IMR-90 (cell line): ENCODE measurements at regions not wholly inside any gene's neighbourhood (a gene's known extent, or its start where the extent isn't known, plus 50 kb on each side); places are given as distances from the start of the nearest gene placed in this dataset.

ENCODE experiments used
- ATAC-seq: fragments of 200-7000 bp; cut with Tn5 transposase; 2 replicates; pipeline ENCODE4 v1.9.1; 2020; ENCODE audit warnings: low read depth, mild to moderate bottlenecking, moderate library complexity
- BruUV-seq: library from RNA; stranded (reverse); fragments of 400-500 nt; replicated peaks from 2 replicates; lab custom pipeline; 2021; lab: Mats Ljungman, UMichigan
- CTCF ChIA-PET: fragments of 300-600 bp; formaldehyde crosslinking; extraction: SDS; loops from one replicate; lab custom pipeline; 2021; ENCODE audit warnings: antibody characterized with exemption; lab: Yijun Ruan, JAX
- POLR2A ChIA-PET: fragments of 300-600 bp; sonication (Branson Sonifier 250); formaldehyde crosslinking; loops from one replicate; lab custom pipeline; 2022; ENCODE audit warnings: antibody characterized with exemption; ENCODE audit not compliant: unreplicated experiment; lab: Charles Lee
- DNase-seq: peaks from one replicate; pipeline ENCODE4 v3.0.0; 2013
- H2AFZ ChIP-seq: replicated peaks from 2 replicates; pipeline ENCODE3; 2013; ENCODE audit warnings: low read length, mild to moderate bottlenecking; ENCODE audit not compliant: poor library complexity
- H2AK5ac ChIP-seq: 2 replicates; pipeline ENCODE4 v1.6.1; 2013; ENCODE audit warnings: low read depth, low read length, inconsistent platforms
- H2AK9ac ChIP-seq: replicated peaks from 2 replicates; pipeline ENCODE3; 2013; ENCODE audit warnings: mild to moderate bottlenecking, low read depth, low read length, moderate library complexity; ENCODE audit not compliant: poor library complexity
- H2BK120ac ChIP-seq: 2 replicates; pipeline ENCODE4 v1.6.1; 2013; ENCODE audit warnings: low read depth, low read length, inconsistent platforms
- H2BK15ac ChIP-seq: 3 replicates; pipeline ENCODE4 v1.6.1; 2013; ENCODE audit warnings: low read depth, low read length, inconsistent platforms
- H2BK20ac ChIP-seq: 2 replicates; pipeline ENCODE4 v1.6.1; 2013; ENCODE audit warnings: low read depth, mild to moderate bottlenecking, inconsistent platforms, low read length, moderate library complexity
- H2BK5ac ChIP-seq: 2 replicates; pipeline ENCODE4 v1.6.1; 2013; ENCODE audit warnings: mild to moderate bottlenecking, low read depth, low read length, inconsistent platforms; ENCODE audit not compliant: poor library complexity, severe bottlenecking
- H3K14ac ChIP-seq: replicated peaks from 2 replicates; pipeline ENCODE4 v1.6.1; 2013; ENCODE audit warnings: low read depth, low read length, inconsistent platforms
- H3K18ac ChIP-seq: 2 replicates; pipeline ENCODE4 v1.6.1; 2013; ENCODE audit warnings: low read depth, low read length, control low read depth
- H3K23ac ChIP-seq: 2 replicates; pipeline ENCODE4 v1.6.1; 2013; ENCODE audit warnings: low read depth, low read length, inconsistent platforms
- H3K27ac ChIP-seq: 2 replicates; pipeline ENCODE4 v1.5.1; 2013; ENCODE audit warnings: mild to moderate bottlenecking, control low read depth, low read length; ENCODE audit not compliant: insufficient read depth
- H3K27me3 ChIP-seq: 2 replicates; pipeline ENCODE4 v1.6.1; 2013; ENCODE audit warnings: low read length; ENCODE audit not compliant: control insufficient read depth, insufficient read depth
- H3K36me3 ChIP-seq: 2 replicates; pipeline ENCODE4 v1.6.1; 2013; ENCODE audit warnings: low read length, mixed read lengths; ENCODE audit not compliant: control insufficient read depth, insufficient read depth
- H3K4ac ChIP-seq: 2 replicates; pipeline ENCODE4 v1.6.1; 2013; ENCODE audit warnings: low read depth, low read length, inconsistent platforms
- H3K4me1 ChIP-seq: 2 replicates; pipeline ENCODE4 v1.6.1; 2013; ENCODE audit warnings: low read length, mixed read lengths; ENCODE audit not compliant: control insufficient read depth, insufficient read depth
- H3K4me2 ChIP-seq: 2 replicates; pipeline ENCODE4 v1.6.1; 2013; ENCODE audit warnings: low read depth, mild to moderate bottlenecking, control low read depth, low read length, moderate library complexity
- H3K4me3 ChIP-seq: 2 replicates; pipeline ENCODE4 v1.5.1; 2013; ENCODE audit warnings: low read depth, mild to moderate bottlenecking, control low read depth, low read length, moderate library complexity; ENCODE audit not compliant: insufficient read depth
- H3K56ac ChIP-seq: 2 replicates; pipeline ENCODE4 v1.6.1; 2013; ENCODE audit warnings: low read length, inconsistent platforms; ENCODE audit not compliant: insufficient read depth; ENCODE audit errors: extremely low read depth
- H3K79me1 ChIP-seq, 2 experiments: 2 replicates each; pipeline ENCODE4 v1.6.1; 2013; ENCODE audit warnings: low read length in 2 of 2, inconsistent platforms in 1 of 2, low read depth in 1 of 2
- H3K9ac ChIP-seq: 2 replicates; pipeline ENCODE4 v1.6.1; 2013; ENCODE audit warnings: low read depth, low read length, control low read depth
- H3K9me1 ChIP-seq: 2 replicates; pipeline ENCODE4 v1.6.1; 2013; ENCODE audit warnings: low read length, inconsistent platforms; ENCODE audit not compliant: insufficient read depth
- H3K9me3 ChIP-seq: 2 replicates; pipeline ENCODE4 v1.6.1; 2013; ENCODE audit warnings: low read length; ENCODE audit not compliant: control insufficient read depth, insufficient read depth
- H4K20me1 ChIP-seq: 2 replicates; pipeline ENCODE4 v1.6.1; 2013; ENCODE audit warnings: low read length, inconsistent platforms; ENCODE audit not compliant: insufficient read depth
- H4K5ac ChIP-seq: 2 replicates; pipeline ENCODE4 v1.6.1; 2013; ENCODE audit warnings: mild to moderate bottlenecking, low read depth, low read length, control low read depth
- H4K8ac ChIP-seq, 2 experiments: 2 replicates each; pipeline ENCODE4 v1.6.1; 2013; ENCODE audit warnings: low read depth in 2 of 2, low read length in 2 of 2, control low read depth in 1 of 2, inconsistent platforms in 1 of 2
- H4K91ac ChIP-seq: 2 replicates; pipeline ENCODE4 v1.6.1; 2013; ENCODE audit warnings: low read depth, low read length, inconsistent platforms; ENCODE audit not compliant: insufficient read depth
- BHLHE40 ChIP-seq: fragments of 150-350 bp; IDR thresholded peaks from 2 replicates; pipeline ENCODE4 v1.6.1; 2016; ENCODE audit warnings: mild to moderate bottlenecking, low read depth, low read length
- CEBPB ChIP-seq: IDR thresholded peaks from 2 replicates; pipeline ENCODE4 v1.6.1; 2012; ENCODE audit warnings: low read depth, low read length, improper control_type of control experiment
- CTCF ChIP-seq: conservative IDR thresholded peaks from 2 replicates; pipeline ENCODE4 v1.5.1; 2012; ENCODE audit warnings: mild to moderate bottlenecking, low read depth, low read length, improper control_type of control experiment
- FOS ChIP-seq: fragments of 150-350 bp; IDR thresholded peaks from 2 replicates; pipeline ENCODE4 v1.6.1; 2016; ENCODE audit warnings: low read depth, low read length
- MAFK ChIP-seq: IDR thresholded peaks from 2 replicates; pipeline ENCODE4 v1.6.1; 2012; ENCODE audit warnings: low read depth, low read length, improper control_type of control experiment
- MAZ ChIP-seq: IDR thresholded peaks from 2 replicates; pipeline ENCODE4 v1.6.1; 2012; ENCODE audit warnings: low read depth, mild to moderate bottlenecking, low read length, improper control_type of control experiment, moderate library complexity, borderline replicate concordance
- NFE2L2 ChIP-seq: fragments of 150-350 bp; IDR thresholded peaks from 2 replicates; pipeline ENCODE4 v1.6.1; 2016; ENCODE audit warnings: low read depth, mild to moderate bottlenecking, low read length
- RAD21 ChIP-seq: IDR thresholded peaks from 2 replicates; pipeline ENCODE4 v1.6.1; 2012; ENCODE audit warnings: low read length, improper control_type of control experiment
- RCOR1 ChIP-seq: IDR thresholded peaks from 2 replicates; pipeline ENCODE4 v1.6.1; 2012; ENCODE audit warnings: mild to moderate bottlenecking, low read length, improper control_type of control experiment; ENCODE audit not compliant: insufficient replicate concordance
- RFX5 ChIP-seq: IDR thresholded peaks from 2 replicates; pipeline ENCODE4 v1.8.0; 2012; ENCODE audit warnings: low read depth, mild to moderate bottlenecking, low read length, moderate library complexity
- SMC3 ChIP-seq: fragments of 150-350 bp; IDR thresholded peaks from 2 replicates; pipeline ENCODE4 v1.6.1; 2016; ENCODE audit warnings: low read depth, mild to moderate bottlenecking, antibody characterized with exemption, low read length, moderate library complexity
- WGBS, 2 experiments: methylation state at CpG; one replicate each; pipeline versions ENCODE4 v1.1.5 to v1.1.7; 2013; ENCODE audit warnings: missing lambda C conversion rate in 2 of 2; ENCODE audit not compliant: insufficient read length in 1 of 2; ENCODE audit errors: extremely low coverage in 2 of 2; 5-methylcytosine and 5-hydroxymethylcytosine counted together
- dilution Hi-C: fragments of 300-500 bp; cut with HindIII; formaldehyde crosslinking; loops from one replicate; pipeline ENCODE4 v1.14.3; 2018; ENCODE audit warnings: low sequenced_read_pairs; ENCODE audit not compliant: unreplicated experiment
- in situ Hi-C: fragments of 300-500 bp; cut with MboI; formaldehyde crosslinking; loops from 3 replicates; pipeline ENCODE4 v1.14.3; 2019; ENCODE audit warnings: low sequenced_read_pairs, inconsistent platforms, mixed read lengths
- intact Hi-C: fragments of 100-400 bp; cut with micrococcal nuclease; formaldehyde crosslinking; loops from 2 replicates; pipeline ENCODE4 v1.10.0; 2022
- TF ChIP-seq, protein P1 (sequence below): fragments of 150-350 bp; IDR thresholded peaks from 2 replicates; pipeline ENCODE4 v1.6.1; 2017; ENCODE audit warnings: mild to moderate bottlenecking, antibody characterized with exemption, low read length, low read depth
- TF ChIP-seq, protein P2 (sequence below): fragments of 150-350 bp; IDR thresholded peaks from 2 replicates; pipeline ENCODE4 v1.6.1; 2016; ENCODE audit warnings: low read depth, mild to moderate bottlenecking, low read length, moderate library complexity, borderline replicate concordance

GRCh38 chr15:95550702-95551101 is 779.8 kb upstream of the NR2F2 start:
- no peaks in the 10 kb centered on the region for H3K9me1 ChIP-seq
- H3K4me2 ChIP-seq, result no peak overlapping the region
- H4K5ac ChIP-seq, result no peak overlapping the region
- no peak overlapping the region for H2AK5ac ChIP-seq
- no peak overlapping the region for H3K4ac ChIP-seq
- H2AFZ ChIP-seq, result no peak overlapping the region
- H2BK120ac ChIP-seq, result no peak overlapping the region
- H3K27me3 ChIP-seq, result no peaks in the 10 kb centered on the region
- H4K20me1 ChIP-seq, result no peaks in the 10 kb centered on the region
- H3K4me1 ChIP-seq, result no peaks in the 10 kb centered on the region; the same call in 1 of the 2 replicates
- H3K27ac ChIP-seq, result no peak overlapping the region
- no CpG with 5 or more reads among the region's 4 CpGs for WGBS, 2 experiments
- no peak overlapping the region for H2BK15ac ChIP-seq
- dilution Hi-C loops (no loop called here), in situ Hi-C loops (loop anchor here (25.0 kb wide), 1 partner anchor 787 kb away; the partner anchor contains the start of gene NR2F2), intact Hi-C loops (loop anchor here (10.0 kb wide), 2 partner anchors 296 to 526 kb away; no protein-coding TSS in a partner anchor)
- H3K18ac ChIP-seq, result no peak overlapping the region
- H3K4me3 ChIP-seq, result no peak overlapping the region
- no TSS peak for BruUV-seq
- no peaks in the 10 kb centered on the region for H3K9me3 ChIP-seq
- H3K23ac ChIP-seq, result no peak overlapping the region
- H4K8ac ChIP-seq, result no peak overlapping the region
- no peak for ATAC-seq
- H3K9ac ChIP-seq, result no peak overlapping the region
- no peak for DNase-seq
- no peak for TF ChIP-seq RAD21
- TF ChIP-seq RFX5, result no peak
- TF ChIP-seq, protein P1, sequence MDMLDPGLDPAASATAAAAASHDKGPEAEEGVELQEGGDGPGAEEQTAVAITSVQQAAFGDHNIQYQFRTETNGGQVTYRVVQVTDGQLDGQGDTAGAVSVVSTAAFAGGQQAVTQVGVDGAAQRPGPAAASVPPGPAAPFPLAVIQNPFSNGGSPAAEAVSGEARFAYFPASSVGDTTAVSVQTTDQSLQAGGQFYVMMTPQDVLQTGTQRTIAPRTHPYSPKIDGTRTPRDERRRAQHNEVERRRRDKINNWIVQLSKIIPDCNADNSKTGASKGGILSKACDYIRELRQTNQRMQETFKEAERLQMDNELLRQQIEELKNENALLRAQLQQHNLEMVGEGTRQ, result no peak
- no peak for TF ChIP-seq SMC3
- no peak for TF ChIP-seq CEBPB
- no peak for TF ChIP-seq CTCF
- no peak for TF ChIP-seq NFE2L2
- TF ChIP-seq, protein P2, sequence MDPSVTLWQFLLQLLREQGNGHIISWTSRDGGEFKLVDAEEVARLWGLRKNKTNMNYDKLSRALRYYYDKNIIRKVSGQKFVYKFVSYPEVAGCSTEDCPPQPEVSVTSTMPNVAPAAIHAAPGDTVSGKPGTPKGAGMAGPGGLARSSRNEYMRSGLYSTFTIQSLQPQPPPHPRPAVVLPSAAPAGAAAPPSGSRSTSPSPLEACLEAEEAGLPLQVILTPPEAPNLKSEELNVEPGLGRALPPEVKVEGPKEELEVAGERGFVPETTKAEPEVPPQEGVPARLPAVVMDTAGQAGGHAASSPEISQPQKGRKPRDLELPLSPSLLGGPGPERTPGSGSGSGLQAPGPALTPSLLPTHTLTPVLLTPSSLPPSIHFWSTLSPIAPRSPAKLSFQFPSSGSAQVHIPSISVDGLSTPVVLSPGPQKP, result no peak
- no peak for TF ChIP-seq RCOR1
- TF ChIP-seq MAZ, result no peak
- no peak for TF ChIP-seq FOS
- TF ChIP-seq MAFK, result no peak
- no peak for TF ChIP-seq BHLHE40
- no peak overlapping the region for H2BK20ac ChIP-seq
- CTCF ChIA-PET, result no interaction called here
- H2AK9ac ChIP-seq, result no peak overlapping the region
- no peak overlapping the region for H2BK5ac ChIP-seq
- POLR2A ChIA-PET, result no interaction called here
- no peaks in the 10 kb centered on the region for H3K36me3 ChIP-seq
- H4K91ac ChIP-seq, result no peak overlapping the region
- H3K79me1 ChIP-seq, result no peaks in the 10 kb centered on the region
- no peak overlapping the region for H3K14ac ChIP-seq
- no peak overlapping the region for H3K56ac ChIP-seq
